ENCODE measurements at regions not wholly inside any gene's neighbourhood (a gene's known extent, or its start where the extent isn't known, plus 50 kb on each side); places are given as distances from the start of the nearest gene placed in this dataset.

- no peak for TF ChIP-seq CTCF (IDR thresholded peaks at IDR 0.05; ENCODE audit: poor library complexity)
- TF ChIP-seq EZH2 (IDR thresholded peaks at IDR 0.05; ENCODE audit: borderline replicate concordance), result no peak
Observed at GRCh38 chr11:70759846-70760245, 361.5 kb downstream of the CTTN start.
